Endothelial cell of umbilical vein (primary cell): ENCODE measurements at regions not wholly inside any gene's neighbourhood (a gene's known extent, or its start where the extent isn't known, plus 50 kb on each side); places are given as distances from the start of the nearest gene placed in this dataset.

ENCODE experiments used
- BruUV-seq: library from RNA; stranded (reverse); fragments of 400-500 nt; replicated peaks from 2 replicates; lab custom pipeline; 2021; lab: Mats Ljungman, UMichigan
- CTCF ChIA-PET: fragments of 300-600, 350-600 bp; sonication (Branson Sonifier 250); formaldehyde crosslinking; loops from one replicate; lab custom pipeline; 2021; ENCODE audit warnings: antibody characterized with exemption, inconsistent platforms; lab: Charles Lee
- POLR2A ChIA-PET: fragments of 300-600, 350-600 bp; sonication (Branson Sonifier 250); formaldehyde crosslinking; loops from one replicate; lab custom pipeline; 2021; ENCODE audit warnings: antibody characterized with exemption, inconsistent platforms; lab: Charles Lee
- DNase-seq: peaks from one replicate; pipeline ENCODE4 v3.0.0-alpha.2; 2011; ENCODE audit warnings: low read depth, low spot score
- FAIRE-seq: peaks from 2 replicates; lab custom pipeline; 2011; peaks lifted over from hg19 to GRCh38; lab: Jason Lieb, UNC
- H2AFZ ChIP-seq: 2 replicates; pipeline ENCODE4 v1.6.0; 2012; ENCODE audit warnings: low read depth, low read length, control low read depth, inconsistent platforms
- H3K27ac ChIP-seq: 2 replicates; pipeline ENCODE4 v1.5.1; 2011; ENCODE audit warnings: low read depth, mild to moderate bottlenecking, control low read depth, low read length, moderate library complexity; ENCODE audit not compliant: insufficient read depth
- H3K27me3 ChIP-seq, 2 experiments: 2 replicates each; pipeline versions ENCODE4 v1.6.0 to v1.6.1; 2011; ENCODE audit warnings: low read length in 2 of 2, mixed read lengths in 1 of 2; ENCODE audit not compliant: control insufficient read depth in 2 of 2, insufficient read depth in 2 of 2
- H3K36me3 ChIP-seq, 2 experiments: 2 replicates in 1 of 2; 3 replicates in 1 of 2; pipeline ENCODE4 v1.5.1; 2011; ENCODE audit warnings: low read length in 2 of 2, mild to moderate bottlenecking in 1 of 2, moderate library complexity in 1 of 2; ENCODE audit not compliant: control insufficient read depth in 2 of 2, insufficient read depth in 2 of 2; ENCODE audit errors: extremely low read depth in 1 of 2
- H3K4me1 ChIP-seq: 3 replicates; pipeline ENCODE4 v1.5.1; 2011; ENCODE audit warnings: mild to moderate bottlenecking, low read length; ENCODE audit not compliant: control insufficient read depth, insufficient read depth; ENCODE audit errors: extremely low read depth
- H3K4me2 ChIP-seq: 2 replicates; pipeline ENCODE4 v1.6.1; 2011; ENCODE audit warnings: low read length, control low read depth, mixed read lengths; ENCODE audit not compliant: insufficient read depth
- H3K4me3 ChIP-seq, 3 experiments: fragments of 200-600 bp in 1 of 3; sonication (generic), shearing (Covaris generic) in 1 of 3; replicated peaks in 1 of 3; 2 replicates each; pipeline ENCODE4 v1.5.1; 2011 to 2016; ENCODE audit warnings: control low read depth in 3 of 3, low read length in 3 of 3, mild to moderate bottlenecking in 2 of 3, inconsistent platforms in 1 of 3, low read depth in 1 of 3, moderate library complexity in 1 of 3; ENCODE audit not compliant: insufficient read depth in 1 of 3
- H3K79me2 ChIP-seq: 2 replicates; pipeline ENCODE4 v1.6.0; 2012; ENCODE audit warnings: low read length, inconsistent platforms; ENCODE audit not compliant: control insufficient read depth, insufficient read depth
- H3K9ac ChIP-seq: replicated peaks from 2 replicates; pipeline ENCODE3; 2011; ENCODE audit warnings: low read length, control low read depth; ENCODE audit not compliant: insufficient read depth; ENCODE audit errors: extremely low read depth
- H3K9me1 ChIP-seq: replicated peaks from 3 replicates; pipeline ENCODE4 v1.6.0; 2011; ENCODE audit warnings: mild to moderate bottlenecking, low read length; ENCODE audit not compliant: control insufficient read depth, insufficient read depth; ENCODE audit errors: extremely low read depth
- H3K9me3 ChIP-seq: replicated peaks from 2 replicates; pipeline ENCODE4 v1.5.1; 2012; ENCODE audit warnings: low read length, inconsistent platforms; ENCODE audit not compliant: control insufficient read depth, insufficient read depth
- H4K20me1 ChIP-seq: replicated peaks from 2 replicates; pipeline ENCODE3; 2011; ENCODE audit warnings: mild to moderate bottlenecking, low read length; ENCODE audit not compliant: control insufficient read depth, insufficient read depth; ENCODE audit errors: extremely low read depth
- EZH2 ChIP-seq: IDR thresholded peaks from 2 replicates; pipeline ENCODE4 v1.6.1; 2012; ENCODE audit warnings: borderline replicate concordance, low read depth, mild to moderate bottlenecking, moderate library complexity, low read length, inconsistent platforms; ENCODE audit not compliant: severe bottlenecking
- FOS ChIP-seq: IDR thresholded peaks from 2 replicates; pipeline ENCODE4 v1.6.1; 2011; ENCODE audit warnings: mild to moderate bottlenecking, low read length, moderate library complexity, borderline replicate concordance; ENCODE audit not compliant: insufficient read depth
- JUN ChIP-seq: IDR thresholded peaks from 2 replicates; pipeline ENCODE4 v1.6.1; 2011; ENCODE audit warnings: borderline replicate concordance, low read depth; ENCODE audit not compliant: insufficient read length, insufficient read depth
- MYC ChIP-seq: IDR thresholded peaks from one replicate; pipeline ENCODE4 v1.6.1; 2011; ENCODE audit warnings: mild to moderate bottlenecking, low read depth, low read length
- POLR2A ChIP-seq: IDR thresholded peaks from 2 replicates; pipeline ENCODE4 v1.6.1; 2012; ENCODE audit warnings: low read depth, mild to moderate bottlenecking, control low read depth, low read length
- POLR2AphosphoS5 ChIP-seq: IDR thresholded peaks from 2 replicates; pipeline ENCODE4 v1.6.1; 2012; ENCODE audit warnings: low read depth, mild to moderate bottlenecking, control low read depth, low read length, moderate library complexity; ENCODE audit not compliant: insufficient read depth
- dilution Hi-C: fragments of 300-500 bp; cut with MboI; formaldehyde crosslinking; loops from one replicate; pipeline ENCODE4 v1.15.0; 2019; ENCODE audit warnings: low sequenced_read_pairs; ENCODE audit not compliant: extremely low pct_ligation_motif_present
- intact Hi-C: fragments of 100-400 bp; cut with micrococcal nuclease; formaldehyde crosslinking; loops from one replicate; pipeline ENCODE4 v1.10.0; 2022
- TF ChIP-seq, protein P1 (sequence below): IDR thresholded peaks from 2 replicates; pipeline ENCODE4 v1.6.1; 2011; ENCODE audit not compliant: insufficient read depth, insufficient read length

- Histone ChIP-seq H2AFZ (no peak overlapping the region), H3K9me3 (no peaks in the 10 kb centered on the region), H3K36me3 (no peaks in the 10 kb centered on the region), H4K20me1 (no peaks in the 10 kb centered on the region), H3K4me3 (no peak overlapping the region), H3K27ac (no peak overlapping the region), H3K9me1 (no peaks in the 10 kb centered on the region), H3K4me2 (no peak overlapping the region), H3K4me1 (no peaks in the 10 kb centered on the region), H3K79me2 (no peaks in the 10 kb centered on the region), H3K9ac (no peak overlapping the region), H3K27me3 (no peaks in the 10 kb centered on the region)
- TF ChIP-seq, protein P1, sequence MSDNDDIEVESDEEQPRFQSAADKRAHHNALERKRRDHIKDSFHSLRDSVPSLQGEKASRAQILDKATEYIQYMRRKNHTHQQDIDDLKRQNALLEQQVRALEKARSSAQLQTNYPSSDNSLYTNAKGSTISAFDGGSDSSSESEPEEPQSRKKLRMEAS = no peak
- TF ChIP-seq MYC (no peak), EZH2 (no peak), POLR2A (no peak), POLR2AphosphoS5 (no peak), FOS (no peak), JUN (no peak)
- CTCF ChIA-PET = interaction anchor here (1.5 kb wide), 1 partner anchor 14 kb away, joined by 4 read pairs; no protein-coding TSS in a partner anchor
- POLR2A ChIA-PET = no interaction called here
- intact Hi-C loops (no loop called here), dilution Hi-C loops (no loop called here)
- BruUV-seq = no TSS peak
- FAIRE-seq (no peak), DNase-seq (no peak)
These were observed 128.1 kb downstream of the DDX1 start for GRCh38 chr2:15719566-15720313.
